ENCODE measurements at regions not wholly inside any gene's neighbourhood (a gene's known extent, or its start where the extent isn't known, plus 50 kb on each side); places are given as distances from the start of the nearest gene placed in this dataset.

DNA sequence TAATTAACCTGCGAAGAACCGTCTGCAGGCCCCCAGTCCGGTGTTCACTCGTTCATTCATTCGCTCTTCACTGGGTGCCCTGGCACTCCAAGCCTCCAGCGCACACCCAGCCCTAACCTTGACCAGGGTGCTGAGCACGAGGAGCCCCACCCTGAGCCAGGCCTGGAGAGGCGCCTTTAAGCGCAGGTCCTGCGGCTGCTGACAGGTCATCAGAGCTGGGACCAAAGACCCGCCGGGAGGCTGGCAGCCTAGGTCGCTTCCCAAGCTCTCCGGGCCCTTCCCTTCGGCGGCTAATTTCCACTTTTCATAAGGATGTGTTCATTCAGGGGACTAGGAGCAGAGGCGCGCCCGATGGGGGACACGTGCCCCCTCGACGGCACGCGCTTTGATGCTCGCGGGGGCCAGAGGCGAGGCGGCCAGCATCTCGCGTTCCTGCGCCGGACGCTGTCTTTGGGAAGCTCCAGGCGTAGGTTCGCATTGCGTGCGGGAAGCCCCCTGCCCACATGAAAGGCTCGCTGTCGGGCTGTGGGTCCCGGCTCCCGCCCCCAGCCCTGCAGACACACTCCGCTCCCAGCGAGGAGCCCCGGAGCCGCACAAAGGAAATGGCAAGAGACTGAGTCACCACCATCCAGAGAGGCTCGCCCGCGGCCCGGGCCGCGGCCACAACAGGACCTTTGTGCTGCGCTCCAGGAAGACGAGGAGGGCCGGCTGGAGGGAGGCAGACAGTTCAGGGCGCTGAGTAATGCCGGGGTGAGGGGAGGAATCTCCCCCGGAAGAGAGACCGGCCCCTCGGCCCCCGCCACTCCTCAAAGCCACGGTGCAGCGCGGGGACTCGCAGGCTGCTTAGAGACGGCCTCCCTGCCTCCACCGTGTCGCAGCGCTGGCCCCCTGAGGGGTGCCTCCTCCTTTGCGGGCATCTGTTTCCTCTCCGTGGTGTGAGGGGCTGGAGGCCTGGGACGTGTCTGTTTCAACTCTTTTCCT is 266.4 kb upstream of the HES1 start:
- no peaks in the 10 kb centered on the region for H3F3A ChIP-seq (ENCODE audit: control insufficient read depth, insufficient read depth)
- no peaks in the 10 kb centered on the region for H3K79me2 ChIP-seq (ENCODE audit: control insufficient read depth, low read length)
- H3K4me1 ChIP-seq (ENCODE audit: control insufficient read depth, low read length), result peaks cover 57% of the 10 kb centered on the region
- H3K36me3 ChIP-seq (ENCODE audit: control insufficient read depth, low read length), result no peaks in the 10 kb centered on the region
- H4K20me1 ChIP-seq (ENCODE audit: control insufficient read depth, insufficient read depth, low read depth, low read length), result no peaks in the 10 kb centered on the region
- no peaks in the 10 kb centered on the region for H3K9me2 ChIP-seq (replicated peaks; ENCODE audit: control insufficient read depth, low read length)
- no peak overlapping the region for H3K4me3 ChIP-seq (ENCODE audit: low read length)
- 0 out of 2 replicates have a peak overlapping the region, but pooled peaks have one; percentile 25 for H3K27ac ChIP-seq (ENCODE audit: low read depth, low read length)
- H3K27me3 ChIP-seq (ENCODE audit: control insufficient read depth, low read length), result no peaks in the 10 kb centered on the region
- peak overlapping the region; percentile 74 for H3K4me2 ChIP-seq (ENCODE audit: low read length)
- no peak for TF ChIP-seq CTCF (IDR thresholded peaks at IDR 0.05; ENCODE audit: low read depth, low read length, poor library complexity, severe bottlenecking)
- no peak for TF ChIP-seq EZH2phosphoT487 (IDR thresholded peaks at IDR 0.05; ENCODE audit: borderline replicate concordance, low read length)
- H3K9me3 ChIP-seq (ENCODE audit: control insufficient read depth, insufficient read depth, low read length), result no peaks in the 10 kb centered on the region

DNA sequence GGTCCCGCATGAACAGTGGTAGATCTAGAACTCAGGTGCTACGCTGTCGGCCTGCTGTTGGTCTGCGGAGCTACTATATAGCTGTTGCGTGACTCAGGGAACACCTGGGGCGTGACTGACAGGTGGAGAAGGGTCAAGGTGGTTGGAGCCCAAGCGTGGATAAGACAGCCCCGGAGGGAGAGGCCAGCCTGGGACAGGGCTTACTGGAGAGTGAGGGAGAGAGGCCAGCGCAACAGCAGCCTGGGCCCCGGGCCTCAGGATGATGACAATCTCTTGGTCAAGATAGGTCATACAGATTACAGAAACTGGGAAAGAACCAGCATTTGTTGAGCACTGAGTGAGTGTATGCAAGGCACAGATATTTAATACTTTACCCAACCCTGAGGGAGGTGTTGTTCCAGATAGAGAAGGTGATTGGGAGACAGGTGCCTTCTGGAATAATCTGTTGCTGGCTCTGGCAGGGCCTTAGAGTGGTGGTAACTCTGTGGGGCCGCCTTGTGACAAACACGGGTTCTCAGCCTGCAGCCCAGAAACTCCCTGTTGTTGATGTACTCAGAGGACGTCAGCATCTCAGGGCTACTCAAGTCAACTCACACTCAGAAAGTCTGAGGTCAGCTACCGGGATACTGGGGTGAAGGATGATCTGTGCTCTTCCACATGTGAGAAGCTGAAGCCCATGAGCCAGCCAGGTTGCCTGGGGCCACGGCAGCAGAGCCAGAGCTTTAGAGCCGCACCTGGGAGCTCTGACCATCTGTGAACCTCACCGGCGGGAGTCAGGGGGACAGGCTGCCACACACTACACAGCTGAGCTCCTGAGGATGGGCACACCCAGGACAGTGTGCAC is 265.4 kb upstream of the HES1 start:
- TF ChIP-seq EZH2phosphoT487 (IDR thresholded peaks at IDR 0.05; ENCODE audit: borderline replicate concordance, low read length), result no peak
- TF ChIP-seq CTCF (IDR thresholded peaks at IDR 0.05; ENCODE audit: low read depth, low read length, poor library complexity, severe bottlenecking), result no peak
- Histone ChIP-seq H3K9me2 (replicated peaks; ENCODE audit: control insufficient read depth, low read length) (no peaks in the 10 kb centered on the region), H3K27ac (ENCODE audit: low read depth, low read length) (no peak overlapping the region), H3K9me3 (ENCODE audit: control insufficient read depth, insufficient read depth, low read length) (no peaks in the 10 kb centered on the region), H3F3A (ENCODE audit: control insufficient read depth, insufficient read depth) (no peaks in the 10 kb centered on the region), H3K27me3 (ENCODE audit: control insufficient read depth, low read length) (no peaks in the 10 kb centered on the region), H3K79me2 (ENCODE audit: control insufficient read depth, low read length) (no peaks in the 10 kb centered on the region), H3K4me1 (ENCODE audit: control insufficient read depth, low read length) (peaks cover 55% of the 10 kb centered on the region), H4K20me1 (ENCODE audit: control insufficient read depth, insufficient read depth, low read depth, low read length) (no peaks in the 10 kb centered on the region), H3K4me3 (ENCODE audit: low read length) (no peak overlapping the region), H3K36me3 (ENCODE audit: control insufficient read depth, low read length) (no peaks in the 10 kb centered on the region), H3K4me2 (ENCODE audit: low read length) (no peak overlapping the region)

GRCh38 chr3:193871220-193871485 is 264.8 kb upstream of the HES1 start:
- H3K9me2 ChIP-seq (replicated peaks; ENCODE audit: control insufficient read depth, low read length), result no peaks in the 10 kb centered on the region
- H3K79me2 ChIP-seq (ENCODE audit: control insufficient read depth, low read length), result no peaks in the 10 kb centered on the region
- H3K27ac ChIP-seq (ENCODE audit: low read depth, low read length), result no peak overlapping the region
- H3F3A ChIP-seq (ENCODE audit: control insufficient read depth, insufficient read depth), result no peaks in the 10 kb centered on the region
- no peaks in the 10 kb centered on the region for H4K20me1 ChIP-seq (ENCODE audit: control insufficient read depth, insufficient read depth, low read depth, low read length)
- peaks cover 49% of the 10 kb centered on the region for H3K4me1 ChIP-seq (ENCODE audit: control insufficient read depth, low read length)
- TF ChIP-seq CTCF (IDR thresholded peaks at IDR 0.05; ENCODE audit: low read depth, low read length, poor library complexity, severe bottlenecking), result no peak
- no peaks in the 10 kb centered on the region for H3K36me3 ChIP-seq (ENCODE audit: control insufficient read depth, low read length)
- H3K27me3 ChIP-seq (ENCODE audit: control insufficient read depth, low read length), result no peaks in the 10 kb centered on the region
- no peak overlapping the region for H3K4me3 ChIP-seq (ENCODE audit: low read length)
- H3K4me2 ChIP-seq (ENCODE audit: low read length), result no peak overlapping the region
- H3K9me3 ChIP-seq (ENCODE audit: control insufficient read depth, insufficient read depth, low read length), result no peaks in the 10 kb centered on the region
